ENCODE measurements at regions not wholly inside any gene's neighbourhood (a gene's known extent, or its start where the extent isn't known, plus 50 kb on each side); places are given as distances from the start of the nearest gene placed in this dataset.

DNA sequence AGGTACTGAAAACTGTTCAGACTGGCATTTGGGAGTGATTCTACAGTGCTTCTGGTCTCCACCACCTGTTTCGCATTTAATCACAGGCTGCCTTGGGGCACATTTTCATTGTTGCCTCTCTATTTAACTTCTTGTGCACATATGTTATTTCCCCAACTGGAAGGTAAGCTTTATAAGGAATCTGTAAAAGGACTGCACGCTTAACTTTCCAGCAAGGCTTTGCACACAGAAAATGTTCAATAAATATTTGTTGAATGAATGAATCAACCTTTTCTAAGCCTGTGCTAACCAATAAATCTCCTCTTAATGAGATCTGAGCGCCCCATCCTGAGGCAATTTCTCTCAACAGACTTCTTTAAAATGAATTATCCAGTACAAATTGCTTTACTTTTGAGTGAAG is 84.3 kb upstream of the ARHGAP29 start:
- no peak for TF ChIP-seq POLR2A (IDR thresholded peaks at IDR 0.05)
- TF ChIP-seq, protein P1, sequence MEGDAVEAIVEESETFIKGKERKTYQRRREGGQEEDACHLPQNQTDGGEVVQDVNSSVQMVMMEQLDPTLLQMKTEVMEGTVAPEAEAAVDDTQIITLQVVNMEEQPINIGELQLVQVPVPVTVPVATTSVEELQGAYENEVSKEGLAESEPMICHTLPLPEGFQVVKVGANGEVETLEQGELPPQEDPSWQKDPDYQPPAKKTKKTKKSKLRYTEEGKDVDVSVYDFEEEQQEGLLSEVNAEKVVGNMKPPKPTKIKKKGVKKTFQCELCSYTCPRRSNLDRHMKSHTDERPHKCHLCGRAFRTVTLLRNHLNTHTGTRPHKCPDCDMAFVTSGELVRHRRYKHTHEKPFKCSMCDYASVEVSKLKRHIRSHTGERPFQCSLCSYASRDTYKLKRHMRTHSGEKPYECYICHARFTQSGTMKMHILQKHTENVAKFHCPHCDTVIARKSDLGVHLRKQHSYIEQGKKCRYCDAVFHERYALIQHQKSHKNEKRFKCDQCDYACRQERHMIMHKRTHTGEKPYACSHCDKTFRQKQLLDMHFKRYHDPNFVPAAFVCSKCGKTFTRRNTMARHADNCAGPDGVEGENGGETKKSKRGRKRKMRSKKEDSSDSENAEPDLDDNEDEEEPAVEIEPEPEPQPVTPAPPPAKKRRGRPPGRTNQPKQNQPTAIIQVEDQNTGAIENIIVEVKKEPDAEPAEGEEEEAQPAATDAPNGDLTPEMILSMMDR (IDR thresholded peaks at IDR 0.05 in 4 of 5, conservative IDR thresholded peaks at IDR 0.05 in 1 of 5): no peak

Data from gastrocnemius medialis (tissue), 4 donors.